ENCODE measurements at regions not wholly inside any gene's neighbourhood (a gene's known extent, or its start where the extent isn't known, plus 50 kb on each side); places are given as distances from the start of the nearest gene placed in this dataset.

DNA sequence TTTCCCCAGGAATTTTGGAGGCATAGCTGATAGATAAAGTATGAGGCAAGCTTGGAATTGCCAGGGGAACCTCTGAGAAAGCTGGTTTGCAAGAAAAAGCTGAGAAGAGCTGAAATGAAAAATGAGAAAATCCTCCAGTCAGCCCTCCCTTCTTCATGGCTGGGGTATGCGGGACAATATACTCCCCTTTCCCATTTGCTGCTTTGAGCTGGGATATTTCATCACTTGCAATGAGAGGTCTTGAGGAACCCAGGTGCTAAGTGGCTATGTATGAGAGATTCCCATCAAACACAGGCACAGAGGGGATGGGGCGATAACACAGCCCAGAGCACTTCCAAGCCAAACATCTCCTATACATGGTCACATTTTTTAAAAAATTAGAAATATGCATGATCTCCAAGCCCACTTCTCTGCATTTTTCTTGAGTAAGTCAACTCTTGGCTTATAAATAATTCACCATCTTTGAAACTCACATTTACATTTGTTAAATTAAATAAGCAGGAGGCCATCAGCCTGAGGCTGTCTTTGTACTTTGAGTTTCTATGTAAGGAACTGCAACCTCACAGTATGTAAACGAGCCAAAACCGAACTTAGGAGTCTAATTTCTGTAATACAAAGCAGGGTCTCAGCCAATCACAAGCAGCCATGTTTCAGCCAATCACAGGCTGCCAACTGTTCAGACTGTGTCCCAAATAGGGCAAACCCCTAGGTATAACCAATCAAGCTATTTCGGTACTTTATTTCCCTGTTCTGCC is 983.6 kb upstream of the NR2F2 start:
- no peaks in the 10 kb centered on the region for H3K9me2 ChIP-seq (ENCODE audit: low read depth, low read length)
- H3K36me3 ChIP-seq (ENCODE audit: insufficient read depth, low read length), result no peaks in the 10 kb centered on the region
- no peak overlapping the region for H2AFZ ChIP-seq (ENCODE audit: low read length)
- no peaks in the 10 kb centered on the region for H3K79me2 ChIP-seq (ENCODE audit: insufficient read depth, low read length)
- no peaks in the 10 kb centered on the region for H3F3A ChIP-seq (ENCODE audit: insufficient read depth, low read length)
- no peak overlapping the region for H3K4me2 ChIP-seq (ENCODE audit: low read length)
- H3K9me3 ChIP-seq (ENCODE audit: low read length), result no peaks in the 10 kb centered on the region
- no peaks in the 10 kb centered on the region for H3K4me1 ChIP-seq (ENCODE audit: insufficient read depth, low read length, severe bottlenecking)
- no peak overlapping the region for H3K27ac ChIP-seq (ENCODE audit: low read depth, low read length, poor library complexity, severe bottlenecking)
- H3K9ac ChIP-seq (ENCODE audit: low read length), result no peak overlapping the region
- no peaks in the 10 kb centered on the region for H3K27me3 ChIP-seq (ENCODE audit: insufficient read depth, low read length)
- no peak overlapping the region for H3K4me3 ChIP-seq (ENCODE audit: low read depth, low read length, poor library complexity, severe bottlenecking)
- no peak for TF ChIP-seq EZH2 (IDR thresholded peaks at IDR 0.05; ENCODE audit: borderline replicate concordance, low read length)
- TF ChIP-seq, protein P1, sequence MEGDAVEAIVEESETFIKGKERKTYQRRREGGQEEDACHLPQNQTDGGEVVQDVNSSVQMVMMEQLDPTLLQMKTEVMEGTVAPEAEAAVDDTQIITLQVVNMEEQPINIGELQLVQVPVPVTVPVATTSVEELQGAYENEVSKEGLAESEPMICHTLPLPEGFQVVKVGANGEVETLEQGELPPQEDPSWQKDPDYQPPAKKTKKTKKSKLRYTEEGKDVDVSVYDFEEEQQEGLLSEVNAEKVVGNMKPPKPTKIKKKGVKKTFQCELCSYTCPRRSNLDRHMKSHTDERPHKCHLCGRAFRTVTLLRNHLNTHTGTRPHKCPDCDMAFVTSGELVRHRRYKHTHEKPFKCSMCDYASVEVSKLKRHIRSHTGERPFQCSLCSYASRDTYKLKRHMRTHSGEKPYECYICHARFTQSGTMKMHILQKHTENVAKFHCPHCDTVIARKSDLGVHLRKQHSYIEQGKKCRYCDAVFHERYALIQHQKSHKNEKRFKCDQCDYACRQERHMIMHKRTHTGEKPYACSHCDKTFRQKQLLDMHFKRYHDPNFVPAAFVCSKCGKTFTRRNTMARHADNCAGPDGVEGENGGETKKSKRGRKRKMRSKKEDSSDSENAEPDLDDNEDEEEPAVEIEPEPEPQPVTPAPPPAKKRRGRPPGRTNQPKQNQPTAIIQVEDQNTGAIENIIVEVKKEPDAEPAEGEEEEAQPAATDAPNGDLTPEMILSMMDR (IDR thresholded peaks at IDR 0.05; ENCODE audit: low read length), result no peak
- H4K20me1 ChIP-seq (ENCODE audit: insufficient read depth, low read length), result no peaks in the 10 kb centered on the region

DNA sequence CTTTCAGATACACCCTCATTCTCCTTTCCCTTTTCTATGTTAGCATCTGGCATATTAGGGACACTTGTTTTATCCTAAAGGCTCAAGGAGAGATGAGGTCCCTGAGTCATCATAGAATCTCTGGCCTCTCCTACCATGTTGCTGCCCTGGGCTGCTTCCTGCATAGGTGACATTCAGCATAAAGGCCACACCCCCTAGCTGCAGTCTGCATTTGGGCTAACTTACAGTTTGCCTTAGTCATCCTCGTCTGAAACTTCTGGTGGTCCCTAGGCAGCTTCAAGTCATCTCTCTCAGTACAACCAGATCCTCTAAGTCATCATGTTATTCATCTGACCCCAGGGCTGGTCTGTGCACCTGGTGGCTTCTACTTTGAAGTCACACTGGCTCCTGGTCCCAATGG is 982.7 kb upstream of the NR2F2 start:
- H3K4me1 ChIP-seq (ENCODE audit: insufficient read depth, low read length, severe bottlenecking), result no peaks in the 10 kb centered on the region
- TF ChIP-seq EZH2 (IDR thresholded peaks at IDR 0.05; ENCODE audit: borderline replicate concordance, low read length), result no peak
- TF ChIP-seq, protein P1 (IDR thresholded peaks at IDR 0.05; ENCODE audit: low read length), result no peak

DNA sequence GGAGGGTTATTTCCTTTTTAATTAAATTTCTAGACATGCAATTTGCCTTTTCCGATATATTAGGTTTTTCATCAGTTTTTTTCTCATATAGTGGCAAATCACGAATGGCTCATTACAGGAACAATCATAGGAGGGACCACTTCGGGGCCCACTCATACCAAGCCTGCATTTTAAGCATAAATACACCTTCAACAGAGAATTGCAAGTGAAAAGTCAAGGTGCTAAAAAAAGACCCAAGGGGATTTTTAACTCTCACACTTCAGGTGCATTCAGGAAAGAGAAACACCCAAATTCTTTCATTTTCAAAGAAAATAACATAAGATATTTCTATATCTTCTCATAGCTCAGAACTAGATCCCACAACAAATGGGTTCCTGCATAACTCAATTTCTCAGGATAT is 979.6 kb upstream of the NR2F2 start:
- H3F3A ChIP-seq (ENCODE audit: insufficient read depth, low read length), result no peaks in the 10 kb centered on the region
- H3K9ac ChIP-seq (ENCODE audit: low read length), result no peak overlapping the region
- H3K27me3 ChIP-seq (ENCODE audit: insufficient read depth, low read length), result no peaks in the 10 kb centered on the region
- no peak overlapping the region for H3K27ac ChIP-seq (ENCODE audit: low read depth, low read length, poor library complexity, severe bottlenecking)
- no peaks in the 10 kb centered on the region for H3K79me2 ChIP-seq (ENCODE audit: insufficient read depth, low read length)
- no peak overlapping the region for H3K4me3 ChIP-seq (ENCODE audit: low read depth, low read length, poor library complexity, severe bottlenecking)
- no peaks in the 10 kb centered on the region for H3K36me3 ChIP-seq (ENCODE audit: insufficient read depth, low read length)
- no peaks in the 10 kb centered on the region for H3K9me2 ChIP-seq (ENCODE audit: low read depth, low read length)
- no peaks in the 10 kb centered on the region for H4K20me1 ChIP-seq (ENCODE audit: insufficient read depth, low read length)
- H2AFZ ChIP-seq (ENCODE audit: low read length), result no peak overlapping the region
- no peaks in the 10 kb centered on the region for H3K9me3 ChIP-seq (ENCODE audit: low read length)
- H3K4me2 ChIP-seq (ENCODE audit: low read length), result no peak overlapping the region
- no peaks in the 10 kb centered on the region for H3K4me1 ChIP-seq (ENCODE audit: insufficient read depth, low read length, severe bottlenecking)
- TF ChIP-seq, protein P1 (IDR thresholded peaks at IDR 0.05; ENCODE audit: low read length), result no peak
- no peak for TF ChIP-seq EZH2 (IDR thresholded peaks at IDR 0.05; ENCODE audit: borderline replicate concordance, low read length)

More for the DNA sequence above, 982.7 kb upstream of the NR2F2 start:
- H4K20me1 ChIP-seq (ENCODE audit: insufficient read depth, low read length), result no peaks in the 10 kb centered on the region
- H2AFZ ChIP-seq (ENCODE audit: low read length), result no peak overlapping the region
- no peak overlapping the region for H3K9ac ChIP-seq (ENCODE audit: low read length)
- H3K9me3 ChIP-seq (ENCODE audit: low read length), result no peaks in the 10 kb centered on the region
- H3K4me2 ChIP-seq (ENCODE audit: low read length), result no peak overlapping the region
- no peaks in the 10 kb centered on the region for H3K27me3 ChIP-seq (ENCODE audit: insufficient read depth, low read length)
- no peaks in the 10 kb centered on the region for H3F3A ChIP-seq (ENCODE audit: insufficient read depth, low read length)
- H3K79me2 ChIP-seq (ENCODE audit: insufficient read depth, low read length), result no peaks in the 10 kb centered on the region
- H3K27ac ChIP-seq (ENCODE audit: low read depth, low read length, poor library complexity, severe bottlenecking), result no peak overlapping the region
- H3K36me3 ChIP-seq (ENCODE audit: insufficient read depth, low read length), result no peaks in the 10 kb centered on the region
- H3K4me3 ChIP-seq (ENCODE audit: low read depth, low read length, poor library complexity, severe bottlenecking), result no peak overlapping the region
- no peaks in the 10 kb centered on the region for H3K9me2 ChIP-seq (ENCODE audit: low read depth, low read length)
